ENCODE measurements at regions not wholly inside any gene's neighbourhood (a gene's known extent, or its start where the extent isn't known, plus 50 kb on each side); places are given as distances from the start of the nearest gene placed in this dataset.
A peak's percentile ranks its signal among the peaks of the same experiment; 100 is the strongest.
"Not testable (repeated sequence)": the region's sequence is repeated elsewhere in the genome, so short reads cannot be mapped to it uniquely, and the experiment has no call there.

DNA sequence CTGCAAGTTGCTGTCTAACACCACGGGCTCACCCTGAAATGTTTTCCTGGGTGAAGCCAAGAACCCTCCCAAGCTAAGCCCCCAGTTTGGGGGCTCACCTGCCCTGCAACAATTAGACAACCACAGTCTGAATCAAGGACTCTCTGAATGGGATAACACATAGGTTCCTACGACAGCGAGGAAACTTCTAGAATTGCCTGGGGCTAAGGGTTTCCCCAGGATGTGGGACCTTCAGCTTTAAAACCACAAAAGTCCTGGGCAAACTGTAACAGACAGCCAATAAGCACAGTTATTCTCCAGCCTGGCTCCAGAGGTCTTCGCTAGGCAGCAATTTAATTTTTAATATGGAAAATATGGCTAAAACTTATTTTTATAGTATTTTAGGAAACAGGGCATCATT is 162.6 kb downstream of the PRKX start:
- DNase-seq (ENCODE audit: low spot score), result no peak
- in situ Hi-C loops (cut with HindIII; ENCODE audit: low sequenced_read_pairs), result no loop called here

DNA sequence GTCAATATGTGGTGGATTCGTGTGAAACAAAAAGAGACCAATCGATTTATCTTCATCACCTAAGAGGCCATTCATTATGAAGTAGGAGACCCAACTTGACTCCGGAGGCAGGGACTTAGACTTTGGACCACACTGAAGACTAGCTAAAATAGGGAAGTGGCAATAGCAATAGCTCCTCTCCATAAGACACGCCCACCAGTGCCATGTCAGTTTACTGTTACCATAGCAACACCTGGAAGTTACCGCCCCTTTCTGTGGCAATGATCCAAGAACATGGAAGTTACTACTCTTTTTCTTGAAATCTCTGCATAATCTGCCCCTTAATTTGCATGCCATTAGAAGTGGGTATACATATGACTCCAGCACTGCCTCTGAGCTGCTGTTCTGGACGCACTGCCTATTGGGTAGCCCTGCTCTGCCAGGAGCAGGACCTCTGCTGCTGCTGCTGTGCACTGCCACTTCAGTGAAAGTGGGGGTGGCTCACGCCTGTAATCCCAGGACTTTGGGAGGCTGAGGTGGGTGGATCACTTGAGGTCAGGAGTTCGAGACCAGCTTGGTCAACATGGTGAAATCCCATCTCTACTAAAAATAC is 163.2 kb downstream of the PRKX start:
- DNase-seq (ENCODE audit: low spot score), result no peak
- in situ Hi-C loops (cut with HindIII; ENCODE audit: low sequenced_read_pairs), result no loop called here

DNA sequence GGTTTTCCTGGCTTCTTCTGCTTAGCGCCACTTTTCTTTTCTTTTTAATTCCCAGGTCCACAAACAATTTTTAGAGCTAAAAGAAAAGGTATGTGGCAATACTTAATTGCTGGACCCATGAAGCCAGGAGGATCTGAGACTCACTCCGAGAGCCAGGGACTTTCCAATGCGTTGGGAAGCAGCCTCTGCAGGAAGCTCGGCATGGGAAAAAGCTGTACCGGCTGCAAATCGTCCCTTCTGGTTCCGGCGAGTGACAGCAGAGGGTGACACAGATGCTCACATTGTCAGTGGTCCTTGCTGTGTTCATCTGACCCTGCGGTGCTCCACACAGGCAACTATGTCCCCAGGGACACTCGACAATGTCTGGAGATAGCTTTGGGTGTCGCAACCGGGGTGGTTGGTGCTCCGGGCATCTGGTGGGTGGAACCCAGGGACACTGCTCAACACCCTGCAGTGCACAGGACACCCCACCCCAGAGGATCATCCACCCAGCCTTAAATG is 164.0 kb downstream of the PRKX start:
- in situ Hi-C loops (cut with HindIII; ENCODE audit: low sequenced_read_pairs), result no loop called here
- no peak for DNase-seq (ENCODE audit: low spot score)

DNA sequence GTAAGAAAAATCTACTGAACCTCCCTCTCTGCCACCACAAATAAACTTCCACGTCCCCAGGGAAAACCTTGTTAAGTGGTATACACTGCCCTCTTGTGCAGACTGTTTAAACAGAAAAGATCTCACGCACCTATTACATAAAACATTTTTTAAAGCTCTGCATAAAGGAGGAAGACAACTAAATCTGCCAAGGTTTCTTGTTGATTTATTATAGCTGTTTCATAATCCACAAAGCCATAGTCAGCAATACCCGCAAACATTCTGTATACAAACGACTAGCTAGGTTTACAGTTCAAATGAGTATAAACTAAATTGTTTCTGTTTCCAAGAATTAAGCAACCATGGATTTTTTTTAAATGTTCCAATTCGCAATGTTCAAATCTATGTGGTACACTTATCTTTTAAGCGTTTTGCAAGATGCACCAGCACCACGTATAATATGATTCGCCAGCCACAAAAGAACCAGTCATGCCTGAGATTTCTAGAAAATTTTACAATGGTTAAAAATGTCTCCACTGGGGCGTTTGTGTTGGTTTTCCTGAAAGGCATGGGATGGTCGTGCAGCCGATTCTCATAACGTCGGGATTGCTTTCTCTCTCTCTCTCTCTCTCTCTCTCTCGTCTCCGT is 164.6 kb downstream of the PRKX start:
- DNase-seq (ENCODE audit: low spot score), result peak; percentile 0
- in situ Hi-C loops (cut with HindIII; ENCODE audit: low sequenced_read_pairs), result no loop called here

DNA sequence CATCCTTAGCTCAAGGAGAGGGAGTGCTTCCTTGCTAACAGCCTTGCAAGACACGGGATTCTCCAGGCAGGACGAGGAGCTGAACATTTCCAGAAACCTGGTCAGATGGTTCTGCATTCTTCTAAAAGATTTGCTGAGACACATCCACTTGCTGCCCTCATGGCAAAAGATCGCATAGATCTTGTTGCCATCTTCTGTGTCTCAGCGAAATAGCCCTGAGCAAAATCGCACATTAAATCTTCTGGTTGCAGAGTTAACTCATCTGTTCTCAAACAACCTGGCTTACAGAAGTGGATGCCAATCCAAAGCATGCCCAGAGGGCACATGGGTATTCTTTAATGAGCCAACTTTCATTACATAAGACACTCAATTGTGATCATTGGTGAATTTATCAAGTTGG is 167.5 kb downstream of the PRKX start:
- in situ Hi-C loops (cut with HindIII; ENCODE audit: low sequenced_read_pairs), result no loop called here
- DNase-seq (ENCODE audit: low spot score), result no peak

DNA sequence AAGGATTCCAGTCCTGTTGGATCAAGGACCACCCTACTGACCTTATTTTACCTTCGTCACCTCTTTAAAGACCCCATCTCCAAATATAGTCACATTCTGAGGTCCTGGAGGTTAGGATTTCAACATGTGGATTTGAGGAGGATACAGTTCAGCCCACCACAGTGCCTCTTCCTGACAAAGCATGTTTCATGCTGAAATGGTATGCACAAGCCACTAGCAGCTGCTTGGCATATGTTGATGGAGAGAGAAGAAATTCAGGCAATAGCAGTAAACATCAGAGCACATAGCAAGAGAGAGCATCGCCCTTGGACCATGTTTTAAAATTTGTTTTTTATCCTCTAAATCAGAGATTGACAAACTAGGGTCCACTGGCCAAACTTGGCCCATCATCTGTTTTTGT is 172.1 kb downstream of the PRKX start:
- DNase-seq (ENCODE audit: low spot score), result no peak
- in situ Hi-C loops (cut with HindIII; ENCODE audit: low sequenced_read_pairs), result no loop called here

DNA sequence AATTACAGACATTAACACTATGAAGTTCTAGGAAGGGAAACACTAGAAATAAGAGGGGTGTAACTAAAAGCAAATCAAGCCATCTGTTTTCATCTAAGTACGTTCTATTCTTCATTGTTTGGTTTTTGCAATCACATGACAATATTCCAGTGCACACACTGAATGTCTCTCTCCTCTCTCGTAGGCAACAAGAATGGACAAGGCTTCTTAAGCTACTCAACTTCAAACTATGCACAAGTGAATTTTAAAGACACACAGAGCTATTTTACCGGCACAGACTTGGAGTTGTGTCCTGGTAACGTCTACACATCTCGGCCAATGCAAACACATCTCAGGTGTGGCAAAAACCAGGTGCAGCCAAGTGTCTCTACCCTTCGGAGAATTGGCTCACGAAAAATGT is 173.3 kb downstream of the PRKX start:
- in situ Hi-C loops (cut with HindIII; ENCODE audit: low sequenced_read_pairs), result no loop called here
- no peak for DNase-seq (ENCODE audit: low spot score)

DNA sequence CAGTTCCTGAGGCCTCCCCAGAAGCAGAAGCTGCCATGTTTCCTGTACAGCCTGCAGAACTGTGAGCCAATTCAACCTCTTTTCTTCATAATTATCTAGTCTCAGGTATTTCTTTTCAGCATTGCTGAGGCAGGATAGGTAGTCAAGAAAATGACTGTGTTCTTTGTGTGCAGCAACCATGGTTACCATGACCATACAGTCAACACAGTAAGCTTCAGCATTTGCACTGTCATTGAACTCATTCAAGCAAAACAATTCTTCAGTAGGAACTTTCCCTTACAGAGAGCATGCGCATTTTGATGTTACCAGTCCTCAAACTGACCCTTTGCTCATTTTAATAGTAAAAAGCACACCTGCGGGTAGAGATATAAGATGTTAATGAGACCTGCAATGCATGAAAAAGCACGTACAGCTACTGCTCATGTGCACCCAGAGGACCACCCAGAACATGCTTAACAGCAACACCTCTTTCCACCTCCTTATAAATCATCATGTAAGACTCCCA is 180.8 kb downstream of the PRKX start:
- in situ Hi-C loops (cut with HindIII; ENCODE audit: low sequenced_read_pairs), result no loop called here

DNA sequence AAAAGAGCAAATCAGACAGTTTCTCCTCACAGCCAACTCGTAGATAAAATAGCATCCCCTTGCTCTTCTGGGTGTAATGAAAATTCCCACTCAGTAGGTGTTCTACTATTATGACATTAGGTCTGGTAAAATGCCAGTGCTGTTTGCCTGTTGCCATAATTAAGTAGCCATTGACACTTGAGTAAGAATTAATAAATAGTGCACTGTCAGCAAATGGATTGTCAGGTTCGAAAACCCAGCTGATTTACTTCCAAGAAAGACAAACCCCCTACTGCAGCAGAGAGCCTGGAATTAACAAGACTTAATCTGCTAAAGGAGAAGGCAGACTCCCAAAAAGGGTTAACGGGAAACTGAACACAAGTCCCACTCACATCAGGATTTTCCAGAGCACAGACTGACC is 182.0 kb downstream of the PRKX start:
- DNase-seq (ENCODE audit: low spot score), result not testable (repeated sequence)

More for the DNA sequence above, 180.8 kb downstream of the PRKX start:
- DNase-seq (ENCODE audit: low spot score), result no peak

DNA sequence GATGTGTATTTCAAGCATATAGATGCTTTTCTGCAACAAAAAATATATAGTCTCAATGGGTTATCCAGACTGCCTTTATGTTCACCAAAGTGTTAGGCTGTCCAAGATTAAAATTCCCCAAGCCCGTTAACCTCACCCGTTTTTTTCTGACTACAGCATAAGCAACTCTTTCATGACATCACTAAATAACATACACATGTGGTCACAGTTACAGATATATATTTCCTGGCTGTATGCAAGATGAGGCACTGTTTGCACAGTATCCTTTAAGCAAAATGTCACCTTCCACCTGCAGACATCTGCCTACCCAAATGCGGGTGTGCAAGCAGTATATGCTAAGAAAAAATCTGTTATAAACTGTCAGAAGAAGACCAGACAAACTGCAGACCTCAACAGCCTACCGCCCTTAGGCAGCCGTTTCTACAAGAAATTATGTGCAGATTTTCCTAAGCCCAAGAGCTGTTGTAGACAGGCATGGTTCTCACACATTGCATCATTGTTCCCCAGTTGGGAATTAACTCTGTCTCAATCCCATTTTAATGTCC is 183.1 kb upstream of the MXRA5 start:
- no peak for DNase-seq (ENCODE audit: low spot score)
- in situ Hi-C loops (cut with HindIII; ENCODE audit: low sequenced_read_pairs), result no loop called here

More for the DNA sequence above, 182.0 kb downstream of the PRKX start:
- in situ Hi-C loops (cut with HindIII; ENCODE audit: low sequenced_read_pairs), result not testable (repeated sequence)

DNA sequence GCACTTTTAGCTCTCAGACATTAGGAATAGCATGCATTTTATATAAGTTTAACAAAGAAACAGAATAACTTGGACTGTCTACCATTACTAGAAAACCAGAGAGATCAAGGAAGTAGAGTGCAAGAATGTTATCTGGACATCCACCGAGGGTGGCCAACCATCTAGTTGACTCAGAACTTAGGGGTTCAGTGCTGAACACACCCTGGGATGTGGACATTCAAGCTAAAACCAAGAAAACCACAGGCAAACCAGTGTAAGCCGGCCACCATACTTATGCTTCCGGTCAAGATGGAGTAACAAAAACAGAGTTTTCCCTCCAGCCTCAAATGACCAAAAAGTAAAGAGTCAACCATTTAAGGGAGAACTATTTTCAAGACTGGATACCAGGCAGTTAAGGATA is 181.4 kb upstream of the MXRA5 start:
- no peak for DNase-seq (ENCODE audit: low spot score)
- in situ Hi-C loops (cut with HindIII; ENCODE audit: low sequenced_read_pairs), result no loop called here

DNA sequence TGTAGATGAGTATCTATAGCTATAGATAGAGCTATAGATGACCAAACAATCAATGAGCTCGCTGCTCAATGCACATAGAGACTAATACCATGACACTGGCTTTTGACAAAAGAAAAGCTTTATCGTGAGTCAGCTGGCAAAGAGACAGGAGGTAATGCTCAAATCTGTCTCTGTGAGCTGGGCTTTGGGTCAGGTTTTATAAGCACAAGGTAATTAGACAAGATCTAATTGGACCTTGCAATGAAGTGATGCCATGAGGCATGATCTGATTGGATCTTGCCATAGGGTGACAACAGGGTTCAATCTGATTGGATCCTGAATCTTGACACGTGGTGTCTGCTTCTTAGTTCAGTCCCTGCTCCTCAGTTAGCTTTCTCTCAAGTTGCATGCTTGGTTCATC is 180.7 kb upstream of the MXRA5 start:
- in situ Hi-C loops (cut with HindIII; ENCODE audit: low sequenced_read_pairs), result no loop called here
- DNase-seq (ENCODE audit: low spot score), result no peak

DNA sequence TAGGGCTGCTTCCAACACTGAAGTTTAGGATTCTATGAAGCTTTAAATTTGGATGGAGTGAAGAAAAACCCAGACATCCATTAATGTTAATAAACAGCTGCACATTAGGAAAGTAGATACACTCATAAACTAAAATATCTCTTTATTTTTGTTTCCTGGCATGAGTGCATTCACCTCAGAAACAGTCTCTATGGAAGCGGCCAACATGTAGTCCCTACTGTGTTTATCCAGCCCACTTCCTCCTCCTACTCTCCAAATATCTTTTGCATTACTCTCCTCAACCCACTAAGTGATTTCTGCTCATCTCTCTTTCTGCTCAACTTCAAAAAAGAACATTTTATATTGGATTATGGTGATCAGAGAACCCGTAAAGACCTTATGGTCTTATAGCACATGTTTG is 180.3 kb upstream of the MXRA5 start:
- no peak for DNase-seq (ENCODE audit: low spot score)

DNA sequence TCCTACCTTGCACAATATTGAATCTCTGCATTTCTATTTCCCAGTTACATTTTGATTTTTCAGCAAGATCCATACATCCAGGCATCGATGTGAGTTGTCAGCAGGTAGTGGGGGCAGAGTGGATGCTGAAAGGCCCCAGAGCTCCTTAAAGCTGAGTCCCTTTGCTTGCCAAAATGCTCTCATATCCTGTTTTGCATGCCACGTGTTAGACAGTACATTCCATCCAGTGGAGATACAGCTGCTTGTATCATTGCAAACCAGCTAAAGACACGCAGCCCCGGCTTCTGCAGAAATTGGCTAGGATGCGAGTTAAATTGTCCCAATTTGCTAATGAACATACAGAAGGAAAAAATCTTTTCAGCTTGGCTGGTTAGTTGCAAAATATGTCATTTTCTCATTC is 179.6 kb upstream of the MXRA5 start:
- DNase-seq (ENCODE audit: low spot score), result no peak
- in situ Hi-C loops (cut with HindIII; ENCODE audit: low sequenced_read_pairs), result no loop called here

More for the DNA sequence above, 180.3 kb upstream of the MXRA5 start:
- in situ Hi-C loops (cut with HindIII; ENCODE audit: low sequenced_read_pairs), result no loop called here

DNA sequence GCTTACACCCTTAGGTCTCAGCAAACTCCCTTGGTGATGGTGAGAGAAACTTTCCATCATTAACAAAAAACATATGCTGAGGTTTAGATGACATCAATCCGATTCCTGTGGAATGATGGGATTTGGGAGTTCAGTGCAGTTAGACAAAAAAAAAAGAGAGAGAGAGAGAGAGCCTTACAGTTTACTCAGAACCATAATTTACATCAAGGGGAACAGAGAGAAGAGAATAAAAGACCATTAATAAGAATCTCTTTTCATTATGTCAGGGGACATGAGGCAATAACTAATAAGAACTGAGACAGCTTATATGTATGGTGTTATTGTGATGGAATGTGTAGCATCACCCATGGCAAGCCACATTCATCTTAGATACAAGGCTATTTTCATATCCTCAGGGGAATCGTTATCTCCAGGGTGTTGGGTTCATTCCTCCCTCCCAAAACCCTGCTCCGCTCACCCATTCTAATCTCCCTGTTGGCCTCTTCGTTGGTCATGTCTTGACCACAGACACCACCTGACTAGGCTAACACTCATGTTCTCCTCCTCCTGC is 175.7 kb upstream of the MXRA5 start:
- no peak for DNase-seq (ENCODE audit: low spot score)
- in situ Hi-C loops (cut with HindIII; ENCODE audit: low sequenced_read_pairs), result no loop called here

DNA sequence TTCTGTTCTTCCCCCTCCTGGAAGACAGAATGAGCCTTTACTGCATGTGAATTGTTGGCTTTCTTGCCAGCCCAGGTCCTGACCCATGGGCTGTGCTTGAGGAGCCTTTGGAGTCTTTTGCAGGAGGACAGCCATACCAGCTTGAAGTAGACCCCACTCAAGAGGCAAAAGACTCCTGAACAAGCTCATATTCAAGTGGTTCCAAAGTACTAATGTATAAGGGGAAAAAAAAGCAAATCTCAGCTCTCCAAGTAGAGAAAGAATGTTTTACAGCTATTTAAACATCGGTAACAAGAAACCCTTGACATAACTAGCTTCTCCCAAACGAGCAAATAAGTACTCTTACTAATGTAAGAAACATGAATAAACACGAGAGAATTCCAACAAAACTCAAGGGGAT is 174.9 kb upstream of the MXRA5 start:
- DNase-seq (ENCODE audit: low spot score), result no peak
- in situ Hi-C loops (cut with HindIII; ENCODE audit: low sequenced_read_pairs), result no loop called here

DNA sequence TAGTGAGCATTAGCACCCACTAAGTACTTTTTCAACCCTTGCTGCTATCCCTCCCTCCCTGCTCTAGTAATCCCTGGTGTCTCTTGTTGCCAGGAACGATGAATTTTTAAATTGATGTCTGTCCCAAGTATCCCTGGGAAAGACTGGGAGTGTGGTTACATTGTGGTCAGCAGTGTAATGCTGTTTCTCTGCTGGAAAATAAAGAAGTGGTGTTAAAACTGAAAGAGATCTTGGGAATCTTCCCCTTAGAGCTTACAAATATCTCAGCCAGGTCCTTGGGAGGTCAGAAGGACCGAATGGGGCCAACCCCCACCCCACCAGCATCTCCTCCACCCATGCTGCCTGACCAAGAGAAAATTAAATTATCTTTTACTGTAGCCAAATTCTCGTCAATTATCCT is 174.5 kb upstream of the MXRA5 start:
- in situ Hi-C loops (cut with HindIII; ENCODE audit: low sequenced_read_pairs), result no loop called here
- DNase-seq (ENCODE audit: low spot score), result no peak

DNA sequence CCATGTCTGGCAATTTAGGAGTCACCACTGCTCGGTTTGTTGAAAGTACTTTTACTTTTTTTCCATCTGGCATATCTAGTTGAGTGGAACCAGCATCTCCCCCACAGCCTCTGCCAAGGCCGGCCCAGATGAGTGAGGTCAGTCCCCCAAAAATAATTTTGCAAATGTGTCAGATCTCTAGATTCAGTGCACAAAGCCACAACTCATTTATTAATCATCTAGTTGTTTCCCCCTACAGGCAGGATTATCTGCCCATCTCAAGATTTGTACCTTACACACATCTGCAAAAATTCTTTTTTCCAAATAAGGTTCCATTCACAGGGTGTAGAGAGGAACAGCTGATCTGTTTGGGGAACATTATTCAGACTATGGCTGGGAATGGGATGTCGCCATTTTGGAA is 174.0 kb upstream of the MXRA5 start:
- no peak for DNase-seq (ENCODE audit: low spot score)
- in situ Hi-C loops (cut with HindIII; ENCODE audit: low sequenced_read_pairs), result no loop called here

DNA sequence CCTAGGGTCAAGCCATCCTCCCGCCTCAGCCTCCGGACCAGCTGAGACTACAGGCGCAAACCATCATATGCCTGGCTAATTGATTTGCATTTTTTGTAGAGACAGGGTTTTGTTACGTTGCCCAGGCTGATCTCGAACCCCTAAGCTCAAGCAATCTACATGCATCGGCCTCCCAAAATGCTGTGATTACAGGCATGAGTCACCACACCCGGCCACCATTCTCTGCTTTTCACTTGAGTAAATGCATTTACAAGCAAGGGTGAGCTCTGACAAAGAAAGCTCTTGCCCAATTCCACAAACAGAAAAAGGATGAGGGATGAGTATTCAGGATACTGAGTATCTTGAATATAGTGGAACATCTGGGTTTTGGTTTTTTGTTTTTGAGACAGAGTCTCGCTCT is 172.9 kb upstream of the MXRA5 start:
- in situ Hi-C loops (cut with HindIII; ENCODE audit: low sequenced_read_pairs), result not testable (repeated sequence)

DNA sequence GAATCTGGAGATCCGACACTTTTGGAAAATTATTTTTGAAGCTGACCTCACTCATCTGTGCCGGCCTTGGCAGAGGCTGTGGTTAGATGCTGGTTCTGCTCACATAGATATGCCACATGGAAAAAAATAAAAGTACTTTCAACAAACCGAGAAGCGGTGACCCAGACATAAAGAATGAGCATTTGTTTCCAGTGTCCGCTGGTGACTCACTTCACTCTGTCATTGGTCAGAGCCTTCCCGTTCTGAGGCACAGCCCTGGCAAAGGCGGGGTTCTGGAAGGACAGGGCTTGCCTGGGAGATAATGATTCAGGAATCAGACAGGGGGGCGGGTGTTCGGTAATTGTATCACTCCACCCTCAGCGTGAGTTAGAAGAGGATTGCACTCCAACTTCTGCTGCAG is 172.4 kb upstream of the MXRA5 start:
- DNase-seq (ENCODE audit: low spot score), result no peak
- in situ Hi-C loops (cut with HindIII; ENCODE audit: low sequenced_read_pairs), result no loop called here

More for the DNA sequence above, 172.9 kb upstream of the MXRA5 start:
- not testable (repeated sequence) for DNase-seq (ENCODE audit: low spot score)
